Uterus (tissue), 3 donors: ENCODE measurements at regions not wholly inside any gene's neighbourhood (a gene's known extent, or its start where the extent isn't known, plus 50 kb on each side); places are given as distances from the start of the nearest gene placed in this dataset.

Experiments
- DNase-seq, 2 donors: peaks; one replicate each; pipeline ENCODE4 v3.0.0-alpha.2; 2019 to 2020
- H3K27ac ChIP-seq, 2 donors: fragments of 200-600 bp; sonication (generic); 1 replicate in 1 of 2; 2 replicates in 1 of 2; pipeline ENCODE4 v1.5.1; 2016 to 2018
- H3K27me3 ChIP-seq, 2 donors: fragments of 200-600 bp; sonication (generic); one replicate each; pipeline ENCODE4 v1.5.1; 2018 to 2019; ENCODE audit warnings: control low read depth in 1 of 2
- H3K36me3 ChIP-seq, 2 donors: fragments of 200-600 bp; sonication (generic); one replicate each; pipeline ENCODE4 v1.5.1; 2019; ENCODE audit warnings: control low read depth in 1 of 2
- H3K4me1 ChIP-seq, 2 donors: fragments of 200-600 bp; sonication (generic); one replicate each; pipeline ENCODE4 v1.5.1; 2018 to 2019; ENCODE audit warnings: control low read depth in 1 of 2
- H3K4me3 ChIP-seq, 2 donors: fragments of 200-600 bp; sonication (generic); 1 replicate in 1 of 2; 2 replicates in 1 of 2; pipeline ENCODE4 v1.5.1; 2018 to 2019; ENCODE audit warnings: mild to moderate bottlenecking in 1 of 2
- H3K9me3 ChIP-seq, 2 donors: fragments of 200-600 bp; sonication (generic); one replicate each; pipeline ENCODE4 v1.5.1; 2019; ENCODE audit warnings: control low read depth in 1 of 2
- CTCF ChIP-seq, 4 experiments: fragments of 200-600 bp in 2 of 4; fragments of 450-650 bp in 2 of 4; sonication (generic) in 2 of 4; IDR thresholded peaks; one replicate each; pipeline ENCODE4 v1.5.1; 2016 to 2019; ENCODE audit warnings: antibody characterized with exemption in 4 of 4, mild to moderate bottlenecking in 2 of 4, moderate library complexity in 1 of 4
- POLR2A ChIP-seq, 2 donors: fragments of 450-650 bp; IDR thresholded peaks; one replicate each; pipeline ENCODE4 v1.6.1; 2016; ENCODE audit warnings: antibody characterized with exemption in 2 of 2, mild to moderate bottlenecking in 1 of 2, moderate library complexity in 1 of 2
- intact Hi-C: fragments of 100-400 bp; cut with DNase I; formaldehyde crosslinking; loops from one replicate; pipeline ENCODE4 v1.15.1; 2023; ENCODE audit warnings: low total_unique reads
- donor health status: DM: yes; HTN: yes; CAD: no.

- no peak overlapping the region for H3K4me3 ChIP-seq
- no peaks in the 10 kb centered on the region for H3K27me3 ChIP-seq
- intact Hi-C loops: no loop called here
- no peak for DNase-seq
- H3K36me3 ChIP-seq: no peaks in the 10 kb centered on the region
- H3K4me1 ChIP-seq: no peaks in the 10 kb centered on the region
- TF ChIP-seq POLR2A (IDR thresholded peaks at IDR 0.05): no peak
- no peak for TF ChIP-seq CTCF (IDR thresholded peaks at IDR 0.05)
- no peaks in the 10 kb centered on the region for H3K9me3 ChIP-seq
- no peak overlapping the region for H3K27ac ChIP-seq
These were observed 417.0 kb upstream of the PFKP start for GRCh38 chr10:2650328-2650727.

GRCh38 chr10:2641028-2641427, 426.3 kb upstream of the PFKP start:
- intact Hi-C loops: no loop called here
- H3K9me3 ChIP-seq: no peaks in the 10 kb centered on the region
- no peak for DNase-seq
- no peaks in the 10 kb centered on the region for H3K4me1 ChIP-seq
- no peaks in the 10 kb centered on the region for H3K36me3 ChIP-seq
- H3K4me3 ChIP-seq: no peak overlapping the region
- no peaks in the 10 kb centered on the region for H3K27me3 ChIP-seq
- TF ChIP-seq CTCF (IDR thresholded peaks at IDR 0.05) (no peak), POLR2A (IDR thresholded peaks at IDR 0.05) (no peak)
- no peak overlapping the region for H3K27ac ChIP-seq

GRCh38 chr10:2633630-2634029, 433.7 kb upstream of the PFKP start:
- H3K27me3 ChIP-seq: no peaks in the 10 kb centered on the region
- H3K4me3 ChIP-seq: no peak overlapping the region
- no peak for TF ChIP-seq POLR2A (IDR thresholded peaks at IDR 0.05)
- no peak for TF ChIP-seq CTCF (IDR thresholded peaks at IDR 0.05)
- no peaks in the 10 kb centered on the region for H3K9me3 ChIP-seq
- intact Hi-C loops: no loop called here
- H3K36me3 ChIP-seq: no peaks in the 10 kb centered on the region
- no peak overlapping the region for H3K27ac ChIP-seq
- no peaks in the 10 kb centered on the region for H3K4me1 ChIP-seq
- no peak for DNase-seq

- TF ChIP-seq POLR2A (IDR thresholded peaks at IDR 0.05) (no peak), CTCF (IDR thresholded peaks at IDR 0.05) (no peak)
- no peak for DNase-seq
- intact Hi-C loops: no loop called here
- Histone ChIP-seq H3K27ac (no peak overlapping the region), H3K4me1 (no peaks in the 10 kb centered on the region), H3K9me3 (no peaks in the 10 kb centered on the region), H3K4me3 (no peak overlapping the region), H3K36me3 (no peaks in the 10 kb centered on the region), H3K27me3 (no peaks in the 10 kb centered on the region)
These were observed 435.7 kb upstream of the PFKP start for GRCh38 chr10:2631557-2632205.

- no peaks in the 10 kb centered on the region for H3K4me1 ChIP-seq
- H3K9me3 ChIP-seq: no peaks in the 10 kb centered on the region
- H3K27ac ChIP-seq: no peak overlapping the region
- intact Hi-C loops: no loop called here
- TF ChIP-seq CTCF (IDR thresholded peaks at IDR 0.05): no peak
- TF ChIP-seq POLR2A (IDR thresholded peaks at IDR 0.05): no peak
- H3K27me3 ChIP-seq: no peaks in the 10 kb centered on the region
- H3K36me3 ChIP-seq: no peaks in the 10 kb centered on the region
- DNase-seq: no peak
- H3K4me3 ChIP-seq: no peak overlapping the region
These were observed 438.6 kb upstream of the PFKP start for GRCh38 chr10:2628705-2629104.
